H1 (cell line): ENCODE measurements at regions not wholly inside any gene's neighbourhood (a gene's known extent, or its start where the extent isn't known, plus 50 kb on each side); places are given as distances from the start of the nearest gene placed in this dataset.

Experiments
- CTCF ChIA-PET: fragments of 300-600 bp; sonication (Branson Sonifier 250); formaldehyde crosslinking; loops from one replicate; lab custom pipeline; 2021; ENCODE audit not compliant: partially characterized antibody; lab: Charles Lee
- POLR2A ChIA-PET: fragments of 300-600 bp; sonication (Branson Sonifier 250); formaldehyde crosslinking; loops from one replicate; lab custom pipeline; 2021; ENCODE audit warnings: inconsistent platforms; ENCODE audit not compliant: partially characterized antibody; lab: Charles Lee
- DNase-seq, 2 experiments: peaks; one replicate each; pipeline versions ENCODE4 v3.0.0 to v3.0.0-alpha.2; 2010 to 2022; ENCODE audit warnings: low spot score in 2 of 2, low read depth in 1 of 2, mixed read lengths in 1 of 2
- FAIRE-seq: peaks from 2 replicates; lab custom pipeline; 2011; peaks lifted over from hg19 to GRCh38; lab: Jason Lieb, UNC
- H2AFZ ChIP-seq: 2 replicates; pipeline ENCODE4 v1.8.1; 2012; ENCODE audit warnings: low read length, inconsistent platforms
- H2AK5ac ChIP-seq: 2 replicates; pipeline ENCODE4 v1.6.1; 2013; ENCODE audit warnings: low read depth, low read length
- H2BK120ac ChIP-seq: replicated peaks from 2 replicates; pipeline ENCODE3; 2013; ENCODE audit warnings: low read depth, low read length, inconsistent platforms
- H2BK12ac ChIP-seq: 2 replicates; pipeline ENCODE4 v1.6.1; 2013; ENCODE audit warnings: low read depth, low read length
- H2BK15ac ChIP-seq: 2 replicates; pipeline ENCODE4 v1.6.1; 2013; ENCODE audit warnings: low read length
- H2BK20ac ChIP-seq: 2 replicates; pipeline ENCODE4 v1.6.1; 2013; ENCODE audit warnings: low read length
- H2BK5ac ChIP-seq: 2 replicates; pipeline ENCODE4 v1.6.1; 2013; ENCODE audit warnings: low read depth, low read length
- H3K14ac ChIP-seq: 2 replicates; pipeline ENCODE4 v1.6.1; 2013; ENCODE audit warnings: inconsistent platforms; ENCODE audit not compliant: insufficient read length
- H3K18ac ChIP-seq: 2 replicates; pipeline ENCODE4 v1.6.1; 2013; ENCODE audit warnings: low read length; ENCODE audit errors: extremely low read depth
- H3K23ac ChIP-seq: 2 replicates; pipeline ENCODE4 v1.6.1; 2013; ENCODE audit warnings: inconsistent platforms; ENCODE audit not compliant: insufficient read length
- H3K23me2 ChIP-seq: 2 replicates; pipeline ENCODE4 v1.6.1; 2013; ENCODE audit warnings: low read depth, low read length
- H3K27ac ChIP-seq: 2 replicates; pipeline ENCODE4 v1.6.1; 2011; ENCODE audit warnings: low read depth, low read length, inconsistent platforms
- H3K27me3 ChIP-seq, 4 experiments: replicated peaks in 1 of 4; 1 replicate in 1 of 4; 2 replicates in 3 of 4; pipeline versions ENCODE4 v1.6.1 to v1.8.1; 2011 to 2013; ENCODE audit warnings: low read length in 3 of 4, mild to moderate bottlenecking in 3 of 4, inconsistent platforms in 2 of 4, mixed read lengths in 2 of 4, moderate library complexity in 1 of 4; ENCODE audit not compliant: control insufficient read depth in 3 of 4, insufficient read depth in 3 of 4; ENCODE audit errors: extremely low read depth in 1 of 4
- H3K36me3 ChIP-seq, 4 experiments: 2 replicates each; pipeline versions ENCODE4 v1.6.1 to v1.8.1; 2011 to 2013; ENCODE audit warnings: mild to moderate bottlenecking in 4 of 4, low read length in 3 of 4, moderate library complexity in 2 of 4, control low read depth in 1 of 4, inconsistent platforms in 1 of 4; ENCODE audit not compliant: insufficient read depth in 4 of 4, control insufficient read depth in 2 of 4
- H3K4ac ChIP-seq: replicated peaks from 2 replicates; pipeline ENCODE3; 2013; ENCODE audit warnings: low read length, low read depth, mixed read lengths, inconsistent platforms; ENCODE audit not compliant: insufficient read length
- H3K4me1 ChIP-seq, 4 experiments: replicated peaks in 1 of 4; 1 replicate in 1 of 4; 2 replicates in 3 of 4; pipeline versions ENCODE4 v1.6.1 to v1.8.1; 2011 to 2013; ENCODE audit warnings: low read length in 3 of 4, inconsistent platforms in 2 of 4, mixed read lengths in 1 of 4; ENCODE audit not compliant: insufficient read depth in 4 of 4, control insufficient read depth in 3 of 4
- H3K4me2 ChIP-seq, 2 experiments: 2 replicates each; pipeline versions ENCODE4 v1.6.1 to v1.8.1; 2011 to 2013; ENCODE audit warnings: low read depth in 2 of 2, low read length in 2 of 2, control low read depth in 1 of 2, inconsistent platforms in 1 of 2, mild to moderate bottlenecking in 1 of 2; ENCODE audit not compliant: insufficient read depth in 1 of 2
- H3K4me3 ChIP-seq, 4 experiments: fragments of 200-600, 300-600 bp in 1 of 4; sonication (generic), shearing (Covaris generic), sonication (Bioruptor Twin) in 1 of 4; 2 replicates each; pipeline versions ENCODE4 v1.5.1 to v1.8.1; 2011 to 2016; ENCODE audit warnings: low read length in 4 of 4, low read depth in 3 of 4, control low read depth in 2 of 4, inconsistent platforms in 2 of 4, mild to moderate bottlenecking in 2 of 4, mixed read lengths in 1 of 4, moderate library complexity in 1 of 4; ENCODE audit not compliant: insufficient read depth in 2 of 4; ENCODE audit errors: extremely low read depth in 1 of 4
- H3K56ac ChIP-seq: replicated peaks from 2 replicates; pipeline ENCODE3; 2013; ENCODE audit warnings: low read depth, mild to moderate bottlenecking, mixed read lengths, low read length, inconsistent platforms; ENCODE audit not compliant: insufficient read length
- H3K79me1 ChIP-seq: 2 replicates; pipeline ENCODE4 v1.6.1; 2013; ENCODE audit warnings: low read depth, low read length, control low read depth
- H3K79me2 ChIP-seq, 2 experiments: 2 replicates each; pipeline versions ENCODE4 v1.6.1 to v1.8.1; 2012 to 2013; ENCODE audit warnings: low read length in 2 of 2, mild to moderate bottlenecking in 2 of 2, inconsistent platforms in 1 of 2; ENCODE audit not compliant: insufficient read depth in 2 of 2, control insufficient read depth in 1 of 2
- H3K9ac ChIP-seq, 4 experiments: replicated peaks in 1 of 4; 1 replicate in 1 of 4; 2 replicates in 3 of 4; pipeline versions ENCODE4 v1.6.1 to v1.8.1; 2011 to 2013; ENCODE audit warnings: low read depth in 3 of 4, low read length in 3 of 4, control low read depth in 2 of 4, mild to moderate bottlenecking in 2 of 4, moderate library complexity in 2 of 4, inconsistent platforms in 1 of 4; ENCODE audit errors: extremely low read depth in 1 of 4
- H3K9me3 ChIP-seq, 2 experiments: 2 replicates each; pipeline versions ENCODE4 v1.6.1 to v1.8.1; 2012 to 2013; ENCODE audit warnings: mild to moderate bottlenecking in 2 of 2, moderate library complexity in 2 of 2, control low read depth in 1 of 2, inconsistent platforms in 1 of 2, low read depth in 1 of 2, low read length in 1 of 2, mixed read lengths in 1 of 2; ENCODE audit not compliant: insufficient read depth in 2 of 2
- H4K20me1 ChIP-seq, 2 experiments: replicated peaks in 1 of 2; 2 replicates each; pipeline versions ENCODE3 to v1.8.1; 2011 to 2013; ENCODE audit warnings: inconsistent platforms in 2 of 2, low read length in 2 of 2, mild to moderate bottlenecking in 1 of 2; ENCODE audit not compliant: insufficient read depth in 2 of 2, control insufficient read depth in 1 of 2
- H4K5ac ChIP-seq: 2 replicates; pipeline ENCODE4 v1.6.1; 2013; ENCODE audit warnings: low read length, low read depth, mixed read lengths, inconsistent platforms; ENCODE audit not compliant: insufficient read length
- H4K8ac ChIP-seq: 2 replicates; pipeline ENCODE4 v1.8.0; 2013; ENCODE audit warnings: mild to moderate bottlenecking, moderate library complexity, low read length, inconsistent platforms; ENCODE audit not compliant: insufficient read depth; ENCODE audit errors: extremely low read depth
- H4K91ac ChIP-seq: replicated peaks from 2 replicates; pipeline ENCODE3; 2013; ENCODE audit warnings: low read length, mixed read lengths, inconsistent platforms; ENCODE audit not compliant: insufficient read length
- BCL11A ChIP-seq, 2 experiments: IDR thresholded peaks; one replicate each; pipeline ENCODE4 v1.6.1; 2011; ENCODE audit warnings: low read depth in 2 of 2, low read length in 2 of 2, mild to moderate bottlenecking in 2 of 2
- E2F6 ChIP-seq: IDR thresholded peaks from 2 replicates; pipeline ENCODE4 v1.6.1; 2012; ENCODE audit warnings: inconsistent platforms
- HDAC2 ChIP-seq, 2 experiments: fragments of 300-600 bp in 1 of 2; sonication (generic) in 1 of 2; IDR thresholded peaks; 2 replicates each; pipeline ENCODE4 v1.6.1; 2011 to 2012; ENCODE audit warnings: low read depth in 2 of 2, low read length in 2 of 2, mild to moderate bottlenecking in 2 of 2, moderate library complexity in 2 of 2, borderline replicate concordance in 1 of 2, inconsistent platforms in 1 of 2
- NANOG ChIP-seq: IDR thresholded peaks from 2 replicates; pipeline ENCODE4 v1.6.1; 2011; ENCODE audit warnings: low read length, low read depth, mild to moderate bottlenecking, inconsistent platforms; ENCODE audit not compliant: insufficient read depth, poor library complexity, severe bottlenecking
- POLR2AphosphoS5 ChIP-seq: IDR thresholded peaks from 2 replicates; pipeline ENCODE4 v1.6.1; 2011; ENCODE audit warnings: low read depth, low read length
- SRF ChIP-seq: IDR thresholded peaks from 2 replicates; pipeline ENCODE4 v1.6.1; 2011; ENCODE audit warnings: mild to moderate bottlenecking, low read depth, low read length, moderate library complexity

GRCh38 chr4:133513901-133514300, 364.8 kb downstream of the PCDH10 start:
- CTCF ChIA-PET, result no interaction called here
- FAIRE-seq (no peak), DNase-seq (no peak)
- Histone ChIP-seq H2BK20ac (no peak overlapping the region), H3K4me2 (no peak overlapping the region), H3K27me3 (no peaks in the 10 kb centered on the region), H3K18ac (no peak overlapping the region), H2BK5ac (no peak overlapping the region), H3K4ac (no peak overlapping the region), H2AK5ac (no peak overlapping the region), H3K79me2 (no peaks in the 10 kb centered on the region), H2BK120ac (no peak overlapping the region), H2BK12ac (no peak overlapping the region), H3K23me2 (no peaks in the 10 kb centered on the region), H3K9ac (no peak overlapping the region), H3K4me3 (no peak overlapping the region), H3K9me3 (peaks cover 0 to 4% of the 10 kb centered on the region in 2 experiments; a peak in 1 of 4 replicates), H4K20me1 (no peaks in the 10 kb centered on the region), H3K27ac (no peak overlapping the region), H3K4me1 (no peaks in the 10 kb centered on the region), H2BK15ac (no peak overlapping the region), H4K5ac (no peak overlapping the region), H3K23ac (no peak overlapping the region), H2AFZ (no peak overlapping the region), H4K8ac (no peak overlapping the region), H3K36me3 (no peaks in the 10 kb centered on the region), H4K91ac (no peak overlapping the region), H3K79me1 (no peaks in the 10 kb centered on the region), H3K56ac (no peak overlapping the region), H3K14ac (no peak overlapping the region)
- TF ChIP-seq SRF (no peak), E2F6 (no peak), POLR2AphosphoS5 (no peak), NANOG (no peak), BCL11A (IDR thresholded peaks at IDR 0.05; ENCODE audit: low read depth in 2 of 2, low read length in 2 of 2) (no peak), HDAC2 (IDR thresholded peaks at IDR 0.05; ENCODE audit: borderline replicate concordance in 1 of 2, low read depth in 2 of 2, low read length in 2 of 2) (no peak)
- POLR2A ChIA-PET, result no interaction called here
